Activated CD4-positive, alpha-beta T cell treated with anti-CD3 and anti-CD28 coated beads, Interleukin-2, amount 10 ng/mL, durations not matched to agents 24 days and 14 days (primary cell): ENCODE measurements at regions not wholly inside any gene's neighbourhood (a gene's known extent, or its start where the extent isn't known, plus 50 kb on each side); places are given as distances from the start of the nearest gene placed in this dataset.

Experiments
- DNase-seq: peaks from one replicate; pipeline ENCODE4 v3.0.0; 2022
- H3K27ac Mint-ChIP-seq: one replicate; pipeline ENCODE4 v1.8.0; 2022; ENCODE audit warnings: mild to moderate bottlenecking, mixed read lengths
- H3K27me3 Mint-ChIP-seq: one replicate; pipeline ENCODE4 v1.8.0; 2022; ENCODE audit warnings: mixed read lengths
- H3K36me3 Mint-ChIP-seq: one replicate; pipeline ENCODE4 v1.8.0; 2022; ENCODE audit warnings: low read depth, mild to moderate bottlenecking, mixed read lengths
- H3K4me1 Mint-ChIP-seq: one replicate; pipeline ENCODE4 v1.8.0; 2021; ENCODE audit warnings: mixed read lengths
- H3K4me3 Mint-ChIP-seq: one replicate; pipeline ENCODE4 v1.8.0; 2022; ENCODE audit warnings: mild to moderate bottlenecking, moderate library complexity, mixed read lengths
- H3K9me3 Mint-ChIP-seq: one replicate; pipeline ENCODE4 v1.8.0; 2021; ENCODE audit warnings: mixed read lengths
- intact Hi-C: fragments of 100-400 bp; cut with micrococcal nuclease; formaldehyde crosslinking; loops from one replicate; pipeline ENCODE4 v1.15.1; 2023

DNA sequence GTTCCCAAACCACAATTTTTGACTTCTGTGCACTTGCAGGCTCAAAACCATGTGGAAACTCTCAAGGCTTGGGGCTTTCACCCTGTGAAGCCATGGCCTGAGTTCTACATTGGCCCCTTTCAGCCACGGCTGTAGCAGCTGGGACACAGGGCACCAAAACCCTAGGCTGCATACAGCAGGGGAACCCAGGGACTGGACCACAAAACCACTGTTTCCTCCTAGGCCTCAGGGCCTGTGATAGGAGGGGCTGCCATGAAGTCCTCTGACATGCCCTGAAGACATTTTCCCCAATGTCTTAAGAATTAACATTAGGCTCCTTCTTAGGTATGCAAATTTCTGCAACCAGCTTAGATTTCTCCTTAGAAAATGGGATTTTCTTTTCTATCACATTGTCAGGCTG is 312.1 kb upstream of the TUSC1 start:
- H3K36me3 Mint-ChIP-seq = no peaks in the 10 kb centered on the region
- intact Hi-C loops = no loop called here
- peaks cover 11% of the 10 kb centered on the region for H3K9me3 Mint-ChIP-seq
- H3K27ac Mint-ChIP-seq = no peak overlapping the region
- no peak for DNase-seq
- H3K4me3 Mint-ChIP-seq = no peak overlapping the region
- no peaks in the 10 kb centered on the region for H3K27me3 Mint-ChIP-seq
- H3K4me1 Mint-ChIP-seq = no peaks in the 10 kb centered on the region

- Mint-ChIP-seq H3K27ac (no peak overlapping the region), H3K36me3 (no peaks in the 10 kb centered on the region), H3K4me1 (no peaks in the 10 kb centered on the region), H3K4me3 (no peak overlapping the region), H3K9me3 (no peaks in the 10 kb centered on the region), H3K27me3 (no peaks in the 10 kb centered on the region)
- no peak for DNase-seq
- intact Hi-C loops = no loop called here
Observed at GRCh38 chr9:25975667-25976066, 297.4 kb upstream of the TUSC1 start.

- no peaks in the 10 kb centered on the region for H3K36me3 Mint-ChIP-seq
- intact Hi-C loops = loop anchor here (2.0 kb wide), 1 partner anchor 363 kb away; no protein-coding TSS in a partner anchor
- DNase-seq = no peak
- H3K9me3 Mint-ChIP-seq = peaks cover 3% of the 10 kb centered on the region
- no peak overlapping the region for H3K4me3 Mint-ChIP-seq
- no peaks in the 10 kb centered on the region for H3K27me3 Mint-ChIP-seq
- H3K27ac Mint-ChIP-seq = no peak overlapping the region
- no peaks in the 10 kb centered on the region for H3K4me1 Mint-ChIP-seq
Observed at GRCh38 chr9:25964239-25964638, 286.0 kb upstream of the TUSC1 start.

DNA sequence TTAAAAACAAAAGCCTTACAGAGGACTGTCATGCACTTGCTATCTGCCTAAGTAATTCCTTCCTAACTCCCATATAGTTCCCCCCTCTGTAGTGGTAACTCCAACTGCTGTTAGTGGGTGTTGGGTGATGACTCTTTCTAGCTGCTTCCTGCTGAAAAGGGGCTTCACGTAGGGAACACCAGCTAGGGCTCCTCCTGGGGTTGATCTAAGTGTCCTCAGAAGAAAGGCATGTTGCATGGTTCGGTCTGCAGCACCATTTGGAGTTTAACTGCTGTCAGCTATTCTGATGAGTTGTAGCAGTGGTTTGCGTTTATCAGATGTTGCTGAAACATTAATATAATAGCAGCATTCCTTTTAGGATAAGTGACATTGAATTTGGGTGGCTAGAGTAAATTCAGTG is 281.9 kb upstream of the TUSC1 start:
- Mint-ChIP-seq H3K27ac (no peak overlapping the region), H3K27me3 (no peaks in the 10 kb centered on the region), H3K4me3 (no peak overlapping the region), H3K36me3 (no peaks in the 10 kb centered on the region), H3K9me3 (no peaks in the 10 kb centered on the region), H3K4me1 (no peaks in the 10 kb centered on the region)
- intact Hi-C loops = no loop called here
- DNase-seq = no peak

DNA sequence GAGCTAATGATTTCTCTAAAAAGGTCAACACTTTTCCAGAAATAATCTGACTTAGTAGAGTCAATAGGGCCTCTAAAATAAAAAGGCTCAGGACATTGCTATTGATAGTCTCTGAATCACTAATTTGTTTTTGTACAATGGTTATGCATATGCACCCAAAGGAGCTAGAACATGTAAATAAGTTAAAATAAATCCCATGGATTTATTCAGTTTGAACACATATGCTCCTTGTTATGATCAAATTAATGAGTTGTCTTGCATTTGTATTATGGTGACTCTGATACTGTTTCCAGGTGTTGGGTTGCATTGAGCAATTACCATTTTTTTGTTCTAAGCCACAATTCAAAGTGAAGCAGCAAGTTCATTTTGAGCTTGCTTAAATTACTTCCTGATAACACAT is 276.0 kb upstream of the TUSC1 start:
- no peaks in the 10 kb centered on the region for H3K36me3 Mint-ChIP-seq
- intact Hi-C loops = no loop called here
- no peaks in the 10 kb centered on the region for H3K4me1 Mint-ChIP-seq
- no peak for DNase-seq
- no peaks in the 10 kb centered on the region for H3K9me3 Mint-ChIP-seq
- no peak overlapping the region for H3K4me3 Mint-ChIP-seq
- H3K27ac Mint-ChIP-seq = no peak overlapping the region
- no peaks in the 10 kb centered on the region for H3K27me3 Mint-ChIP-seq

GRCh38 chr9:25948182-25948581 is 269.9 kb upstream of the TUSC1 start:
- Mint-ChIP-seq H3K27me3 (no peaks in the 10 kb centered on the region), H3K4me3 (no peak overlapping the region), H3K4me1 (no peaks in the 10 kb centered on the region), H3K27ac (no peak overlapping the region), H3K9me3 (peaks cover 10% of the 10 kb centered on the region), H3K36me3 (no peaks in the 10 kb centered on the region)
- intact Hi-C loops = no loop called here
- no peak for DNase-seq

GRCh38 chr9:25939126-25939525 is 260.9 kb upstream of the TUSC1 start:
- H3K4me3 Mint-ChIP-seq = no peak overlapping the region
- DNase-seq = no peak
- H3K27ac Mint-ChIP-seq = no peak overlapping the region
- peaks cover 5% of the 10 kb centered on the region for H3K9me3 Mint-ChIP-seq
- intact Hi-C loops = no loop called here
- no peaks in the 10 kb centered on the region for H3K4me1 Mint-ChIP-seq
- H3K36me3 Mint-ChIP-seq = no peaks in the 10 kb centered on the region
- H3K27me3 Mint-ChIP-seq = no peaks in the 10 kb centered on the region

DNA sequence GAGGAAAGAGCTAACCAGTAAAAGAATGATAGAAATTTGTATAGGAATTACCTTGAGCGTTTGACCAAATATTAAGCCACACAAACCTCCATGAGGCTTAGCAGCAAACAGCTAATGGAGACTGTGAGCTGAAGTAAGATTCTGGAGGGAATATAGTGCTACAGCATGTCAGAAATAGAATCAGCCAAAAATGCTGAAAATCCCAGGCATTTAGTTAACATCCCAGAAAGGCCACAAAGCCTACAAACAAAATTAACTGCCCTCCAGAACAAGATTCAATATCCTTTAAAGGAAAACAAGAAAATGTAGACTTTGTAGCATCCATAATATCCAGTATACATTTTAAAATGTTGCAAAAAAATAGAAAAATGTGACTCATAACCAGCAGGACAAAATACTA is 257.8 kb upstream of the TUSC1 start:
- H3K4me1 Mint-ChIP-seq = no peaks in the 10 kb centered on the region
- no peak for DNase-seq
- H3K27me3 Mint-ChIP-seq = no peaks in the 10 kb centered on the region
- intact Hi-C loops = no loop called here
- no peak overlapping the region for H3K4me3 Mint-ChIP-seq
- no peaks in the 10 kb centered on the region for H3K36me3 Mint-ChIP-seq
- no peak overlapping the region for H3K27ac Mint-ChIP-seq
- peaks cover 16% of the 10 kb centered on the region for H3K9me3 Mint-ChIP-seq

DNA sequence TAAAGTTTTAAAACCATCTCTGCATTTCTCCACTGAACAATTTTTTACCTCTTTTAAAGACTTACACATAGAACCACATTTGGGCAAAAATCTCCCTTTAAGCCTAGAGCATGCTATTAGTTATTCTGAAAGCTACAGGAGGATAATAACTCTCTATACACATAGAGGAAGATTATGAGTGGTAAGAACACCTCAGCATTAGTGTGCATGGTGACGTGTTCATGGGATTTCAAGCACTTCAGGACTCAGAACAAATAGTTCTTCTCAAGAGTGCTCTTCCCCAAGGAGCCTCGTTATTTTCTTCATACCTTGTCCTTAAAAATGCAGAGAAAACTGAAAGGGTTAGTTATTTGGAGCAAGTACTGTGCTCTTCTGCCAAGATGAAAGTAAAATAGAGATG is 256.9 kb upstream of the TUSC1 start:
- Mint-ChIP-seq H3K36me3 (no peaks in the 10 kb centered on the region), H3K27ac (no peak overlapping the region), H3K27me3 (no peaks in the 10 kb centered on the region), H3K9me3 (peaks cover 16% of the 10 kb centered on the region), H3K4me1 (no peaks in the 10 kb centered on the region), H3K4me3 (no peak overlapping the region)
- intact Hi-C loops = no loop called here
- no peak for DNase-seq

- no peaks in the 10 kb centered on the region for H3K4me1 Mint-ChIP-seq
- DNase-seq = no peak
- no peak overlapping the region for H3K27ac Mint-ChIP-seq
- no peaks in the 10 kb centered on the region for H3K36me3 Mint-ChIP-seq
- no peaks in the 10 kb centered on the region for H3K27me3 Mint-ChIP-seq
- peaks cover 11% of the 10 kb centered on the region for H3K9me3 Mint-ChIP-seq
- intact Hi-C loops = no loop called here
- no peak overlapping the region for H3K4me3 Mint-ChIP-seq
Observed at GRCh38 chr9:25918761-25919160, 240.5 kb upstream of the TUSC1 start.

- no peaks in the 10 kb centered on the region for H3K27me3 Mint-ChIP-seq
- no peak overlapping the region for H3K4me3 Mint-ChIP-seq
- no peaks in the 10 kb centered on the region for H3K36me3 Mint-ChIP-seq
- peaks cover 5% of the 10 kb centered on the region for H3K9me3 Mint-ChIP-seq
- H3K4me1 Mint-ChIP-seq = no peaks in the 10 kb centered on the region
- no peak for DNase-seq
- intact Hi-C loops = no loop called here
- H3K27ac Mint-ChIP-seq = no peak overlapping the region
Observed at GRCh38 chr9:25917731-25918362, 239.6 kb upstream of the TUSC1 start.

GRCh38 chr9:25913806-25914205 is 235.6 kb upstream of the TUSC1 start:
- H3K27me3 Mint-ChIP-seq = no peaks in the 10 kb centered on the region
- H3K4me1 Mint-ChIP-seq = no peaks in the 10 kb centered on the region
- intact Hi-C loops = no loop called here
- H3K36me3 Mint-ChIP-seq = no peaks in the 10 kb centered on the region
- no peak overlapping the region for H3K27ac Mint-ChIP-seq
- H3K4me3 Mint-ChIP-seq = no peak overlapping the region
- no peak for DNase-seq
- peaks cover 8% of the 10 kb centered on the region for H3K9me3 Mint-ChIP-seq

- intact Hi-C loops = no loop called here
Observed at GRCh38 chr9:25904701-25905100, 226.5 kb upstream of the TUSC1 start.

DNA sequence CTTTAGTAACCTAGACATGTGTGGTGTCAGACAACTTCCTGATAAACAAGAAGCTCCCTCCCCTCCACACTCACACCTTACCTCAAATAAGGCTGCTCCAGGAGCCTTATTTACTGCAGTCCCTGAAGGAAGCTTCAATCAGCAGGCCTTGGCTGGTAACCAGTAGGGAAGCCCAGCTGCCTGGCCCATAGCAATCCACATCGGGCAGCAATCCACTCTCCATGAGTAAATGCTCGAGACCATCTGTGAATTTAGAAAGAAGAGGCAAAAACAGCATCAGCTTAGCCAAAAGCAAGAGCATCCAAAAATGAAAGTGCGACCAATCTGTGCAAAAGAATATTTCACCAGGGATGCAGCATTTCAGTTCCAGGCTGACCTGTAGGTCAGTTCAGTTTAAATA is 213.3 kb upstream of the TUSC1 start:
- peaks cover 10% of the 10 kb centered on the region for H3K9me3 Mint-ChIP-seq
- DNase-seq = no peak
- H3K4me3 Mint-ChIP-seq = no peak overlapping the region
- H3K4me1 Mint-ChIP-seq = no peaks in the 10 kb centered on the region
- no peaks in the 10 kb centered on the region for H3K36me3 Mint-ChIP-seq
- intact Hi-C loops = no loop called here
- no peaks in the 10 kb centered on the region for H3K27me3 Mint-ChIP-seq
- H3K27ac Mint-ChIP-seq = no peak overlapping the region

More at GRCh38 chr9:25904701-25905100, 226.5 kb upstream of the TUSC1 start:
- no peaks in the 10 kb centered on the region for H3K36me3 Mint-ChIP-seq
- H3K27me3 Mint-ChIP-seq = no peaks in the 10 kb centered on the region
- no peaks in the 10 kb centered on the region for H3K4me1 Mint-ChIP-seq
- DNase-seq = no peak
- peaks cover 8% of the 10 kb centered on the region for H3K9me3 Mint-ChIP-seq
- no peak overlapping the region for H3K27ac Mint-ChIP-seq
- H3K4me3 Mint-ChIP-seq = no peak overlapping the region

DNA sequence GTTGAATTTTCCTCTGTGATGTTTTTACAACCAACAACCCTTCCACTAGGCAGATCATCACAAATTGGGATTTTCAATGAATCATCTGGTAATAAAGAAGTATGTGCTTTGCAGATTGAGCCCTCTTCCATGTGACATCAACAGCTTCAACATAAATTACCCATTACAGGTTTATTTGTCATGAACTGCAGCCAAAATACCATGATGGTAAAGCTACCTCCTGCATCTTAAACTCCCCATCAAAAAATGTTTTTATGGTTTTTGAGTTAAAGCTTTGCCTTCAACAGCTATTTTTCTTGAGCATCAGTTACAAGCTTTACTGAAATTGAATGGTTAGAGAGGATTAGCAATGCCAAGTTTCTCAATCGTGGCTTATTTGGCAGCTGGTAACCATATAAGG is 211.4 kb upstream of the TUSC1 start:
- H3K36me3 Mint-ChIP-seq = no peaks in the 10 kb centered on the region
- intact Hi-C loops = no loop called here
- no peak for DNase-seq
- H3K4me1 Mint-ChIP-seq = no peaks in the 10 kb centered on the region
- no peaks in the 10 kb centered on the region for H3K27me3 Mint-ChIP-seq
- no peak overlapping the region for H3K27ac Mint-ChIP-seq
- peaks cover 4% of the 10 kb centered on the region for H3K9me3 Mint-ChIP-seq
- no peak overlapping the region for H3K4me3 Mint-ChIP-seq
